ENCODE measurements at regions not wholly inside any gene's neighbourhood (a gene's known extent, or its start where the extent isn't known, plus 50 kb on each side); places are given as distances from the start of the nearest gene placed in this dataset.

- DNase-seq (ENCODE audit: low read depth in 3 of 3) = no peak
Measured at GRCh38 chr11:127506126-127506525, 505.6 kb upstream of the KIRREL3 start.

- no peak for DNase-seq (ENCODE audit: low read depth in 3 of 3)
Measured at GRCh38 chr11:127496165-127496564, 495.6 kb upstream of the KIRREL3 start.

- DNase-seq (ENCODE audit: low read depth in 3 of 3) = no peak
Measured at GRCh38 chr11:127493330-127494022, 492.9 kb upstream of the KIRREL3 start.

GRCh38 chr11:127492029-127492428, 491.5 kb upstream of the KIRREL3 start:
- DNase-seq (ENCODE audit: low read depth in 3 of 3) = no peak

- DNase-seq (ENCODE audit: low read depth in 3 of 3) = no peak
Measured at GRCh38 chr11:127491589-127491988, 491.0 kb upstream of the KIRREL3 start.

GRCh38 chr11:127490896-127491295, 490.3 kb upstream of the KIRREL3 start:
- no peak for DNase-seq (ENCODE audit: low read depth in 3 of 3)

- no peak for DNase-seq (ENCODE audit: low read depth in 3 of 3)
Measured at GRCh38 chr11:127485541-127485940, 485.0 kb upstream of the KIRREL3 start.

- no peak for DNase-seq (ENCODE audit: low read depth in 3 of 3)
Measured at GRCh38 chr11:127481391-127481790, 480.8 kb upstream of the KIRREL3 start.

GRCh38 chr11:127478826-127479225, 478.3 kb upstream of the KIRREL3 start:
- no peak for DNase-seq (ENCODE audit: low read depth in 3 of 3)

GRCh38 chr11:127474766-127475165, 474.2 kb upstream of the KIRREL3 start:
- no peak for DNase-seq (ENCODE audit: low read depth in 3 of 3)

GRCh38 chr11:127472505-127472904, 471.9 kb upstream of the KIRREL3 start:
- no peak for DNase-seq (ENCODE audit: low read depth in 3 of 3)

- no peak for DNase-seq (ENCODE audit: low read depth in 3 of 3)
Measured at GRCh38 chr11:127471662-127472061, 471.1 kb upstream of the KIRREL3 start.

GRCh38 chr11:127470306-127470884, 469.8 kb upstream of the KIRREL3 start:
- no peak for DNase-seq (ENCODE audit: low read depth in 3 of 3)

GRCh38 chr11:127464325-127464724, 463.8 kb upstream of the KIRREL3 start:
- DNase-seq (ENCODE audit: low read depth in 3 of 3) = no peak

GRCh38 chr11:127462065-127462344, 461.4 kb upstream of the KIRREL3 start:
- DNase-seq (ENCODE audit: low read depth in 3 of 3) = no peak

GRCh38 chr11:127461241-127462064, 460.9 kb upstream of the KIRREL3 start:
- DNase-seq (ENCODE audit: low read depth in 3 of 3) = no peak

GRCh38 chr11:127458561-127458960, 458.0 kb upstream of the KIRREL3 start:
- DNase-seq (ENCODE audit: low read depth in 3 of 3) = no peak

- DNase-seq (ENCODE audit: low read depth in 3 of 3) = no peak
Measured at GRCh38 chr11:127454856-127455255, 454.3 kb upstream of the KIRREL3 start.

- no peak for DNase-seq (ENCODE audit: low read depth in 3 of 3)
Measured at GRCh38 chr11:127452533-127452932, 452.0 kb upstream of the KIRREL3 start.

- no peak for DNase-seq (ENCODE audit: low read depth in 3 of 3)
Measured at GRCh38 chr11:127451861-127452260, 451.3 kb upstream of the KIRREL3 start.

GRCh38 chr11:127448101-127448500, 447.5 kb upstream of the KIRREL3 start:
- no peak for DNase-seq (ENCODE audit: low read depth in 3 of 3)

- no peak for DNase-seq (ENCODE audit: low read depth in 3 of 3)
Measured at GRCh38 chr11:127445476-127445875, 444.9 kb upstream of the KIRREL3 start.

GRCh38 chr11:127443297-127443696, 442.7 kb upstream of the KIRREL3 start:
- no peak for DNase-seq (ENCODE audit: low read depth in 3 of 3)
